ENCODE measurements at regions not wholly inside any gene's neighbourhood (a gene's known extent, or its start where the extent isn't known, plus 50 kb on each side); places are given as distances from the start of the nearest gene placed in this dataset.

DNA sequence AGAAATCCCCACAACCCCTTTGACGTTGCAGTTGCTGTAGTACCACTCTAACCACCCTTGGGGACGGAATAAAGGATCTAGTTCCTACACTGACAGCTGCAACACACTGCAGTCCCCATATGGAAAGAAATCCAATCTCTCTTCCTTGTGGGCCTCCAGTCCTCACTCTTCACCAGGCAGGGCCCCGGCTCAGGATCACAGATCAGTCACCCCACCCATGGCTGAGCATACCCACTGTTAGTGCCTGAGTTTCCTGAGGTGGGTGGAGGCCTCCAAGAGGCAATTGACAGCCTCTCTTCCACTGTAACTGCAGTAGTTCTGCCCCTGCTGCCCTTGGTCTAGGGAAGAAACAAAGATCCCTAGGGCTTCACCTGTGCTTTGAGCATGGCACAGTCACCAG lies 670.0 kb upstream of the CDH2 start:
- Histone ChIP-seq H3K36me3 (ENCODE audit: control insufficient read depth, insufficient read depth, low read length) (no peaks in the 10 kb centered on the region), H3K4me3 (replicated peaks; ENCODE audit: low read depth, low read length) (no peak overlapping the region), H3K27me3 (replicated peaks; ENCODE audit: control insufficient read depth, insufficient read depth, low read length) (no peaks in the 10 kb centered on the region)
- DNase-seq (ENCODE audit: extremely low read depth, insufficient read length), result no peak
- TF ChIP-seq, protein P1, sequence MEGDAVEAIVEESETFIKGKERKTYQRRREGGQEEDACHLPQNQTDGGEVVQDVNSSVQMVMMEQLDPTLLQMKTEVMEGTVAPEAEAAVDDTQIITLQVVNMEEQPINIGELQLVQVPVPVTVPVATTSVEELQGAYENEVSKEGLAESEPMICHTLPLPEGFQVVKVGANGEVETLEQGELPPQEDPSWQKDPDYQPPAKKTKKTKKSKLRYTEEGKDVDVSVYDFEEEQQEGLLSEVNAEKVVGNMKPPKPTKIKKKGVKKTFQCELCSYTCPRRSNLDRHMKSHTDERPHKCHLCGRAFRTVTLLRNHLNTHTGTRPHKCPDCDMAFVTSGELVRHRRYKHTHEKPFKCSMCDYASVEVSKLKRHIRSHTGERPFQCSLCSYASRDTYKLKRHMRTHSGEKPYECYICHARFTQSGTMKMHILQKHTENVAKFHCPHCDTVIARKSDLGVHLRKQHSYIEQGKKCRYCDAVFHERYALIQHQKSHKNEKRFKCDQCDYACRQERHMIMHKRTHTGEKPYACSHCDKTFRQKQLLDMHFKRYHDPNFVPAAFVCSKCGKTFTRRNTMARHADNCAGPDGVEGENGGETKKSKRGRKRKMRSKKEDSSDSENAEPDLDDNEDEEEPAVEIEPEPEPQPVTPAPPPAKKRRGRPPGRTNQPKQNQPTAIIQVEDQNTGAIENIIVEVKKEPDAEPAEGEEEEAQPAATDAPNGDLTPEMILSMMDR (IDR thresholded peaks at IDR 0.05; ENCODE audit: insufficient read depth, low read length, poor library complexity, severe bottlenecking), result no peak

DNA sequence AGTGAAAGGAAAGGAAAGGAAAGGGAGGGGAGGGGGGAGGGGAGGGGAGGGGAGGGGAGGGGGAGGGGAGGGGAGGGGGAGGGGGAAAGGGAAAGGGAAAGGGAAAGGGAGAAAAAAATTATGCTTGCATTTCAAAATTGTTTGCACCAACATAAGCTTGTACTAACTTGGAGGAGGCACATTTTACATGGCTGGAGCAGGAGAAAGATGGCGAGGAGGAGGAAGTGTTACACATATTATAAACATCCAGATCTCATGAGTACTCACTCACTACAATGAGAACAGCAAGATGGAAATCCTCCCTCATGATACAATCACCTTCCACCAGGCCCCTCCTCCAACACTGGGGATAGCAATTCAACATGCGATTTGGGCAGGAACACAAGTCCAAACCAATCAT lies 660.2 kb upstream of the CDH2 start:
- H3K4me3 ChIP-seq (replicated peaks; ENCODE audit: low read depth, low read length), result no peak overlapping the region
- DNase-seq (ENCODE audit: extremely low read depth, insufficient read length), result no peak
- no peaks in the 10 kb centered on the region for H3K36me3 ChIP-seq (ENCODE audit: control insufficient read depth, insufficient read depth, low read length)
- H3K27me3 ChIP-seq (replicated peaks; ENCODE audit: control insufficient read depth, insufficient read depth, low read length), result no peaks in the 10 kb centered on the region
- TF ChIP-seq, protein P1 (IDR thresholded peaks at IDR 0.05; ENCODE audit: insufficient read depth, low read length, poor library complexity, severe bottlenecking), result no peak

DNA sequence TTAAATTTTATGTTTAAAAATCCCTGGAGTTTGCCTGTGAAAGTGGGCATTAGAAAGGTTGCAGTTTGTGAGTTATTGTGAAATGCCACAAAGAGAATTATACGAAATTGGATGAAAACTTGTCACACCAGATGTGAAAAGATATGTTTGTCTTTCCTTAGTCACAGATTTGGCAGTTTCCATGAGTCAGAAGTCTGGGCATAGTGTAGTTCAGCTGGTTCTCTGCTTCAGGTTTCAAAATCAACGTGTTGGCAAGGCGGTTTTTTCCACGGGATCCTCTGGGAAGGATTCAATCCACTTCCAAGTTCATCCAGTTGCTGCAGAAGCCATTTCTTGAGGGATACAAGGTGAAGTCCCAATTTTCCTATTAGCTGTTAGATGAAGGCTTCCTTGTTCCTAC lies 658.0 kb upstream of the CDH2 start:
- no peak for DNase-seq (ENCODE audit: extremely low read depth, insufficient read length)
- Histone ChIP-seq H3K36me3 (ENCODE audit: control insufficient read depth, insufficient read depth, low read length) (no peaks in the 10 kb centered on the region), H3K4me3 (replicated peaks; ENCODE audit: low read depth, low read length) (no peak overlapping the region), H3K27me3 (replicated peaks; ENCODE audit: control insufficient read depth, insufficient read depth, low read length) (no peaks in the 10 kb centered on the region)
- TF ChIP-seq, protein P1 (IDR thresholded peaks at IDR 0.05; ENCODE audit: insufficient read depth, low read length, poor library complexity, severe bottlenecking), result no peak

- TF ChIP-seq, protein P1 (IDR thresholded peaks at IDR 0.05; ENCODE audit: insufficient read depth, low read length, poor library complexity, severe bottlenecking), result no peak
- Histone ChIP-seq H3K4me3 (replicated peaks; ENCODE audit: low read depth, low read length) (no peak overlapping the region), H3K36me3 (ENCODE audit: control insufficient read depth, insufficient read depth, low read length) (no peaks in the 10 kb centered on the region), H3K27me3 (replicated peaks; ENCODE audit: control insufficient read depth, insufficient read depth, low read length) (no peaks in the 10 kb centered on the region)
- DNase-seq (ENCODE audit: extremely low read depth, insufficient read length), result no peak
These were observed 655.0 kb upstream of the CDH2 start for GRCh38 chr18:28831908-28832307.

GRCh38 chr18:28831476-28831875 lies 654.5 kb upstream of the CDH2 start:
- TF ChIP-seq, protein P1 (IDR thresholded peaks at IDR 0.05; ENCODE audit: insufficient read depth, low read length, poor library complexity, severe bottlenecking), result no peak
- no peak for DNase-seq (ENCODE audit: extremely low read depth, insufficient read length)
- no peaks in the 10 kb centered on the region for H3K27me3 ChIP-seq (replicated peaks; ENCODE audit: control insufficient read depth, insufficient read depth, low read length)
- no peaks in the 10 kb centered on the region for H3K36me3 ChIP-seq (ENCODE audit: control insufficient read depth, insufficient read depth, low read length)
- no peak overlapping the region for H3K4me3 ChIP-seq (replicated peaks; ENCODE audit: low read depth, low read length)

DNA sequence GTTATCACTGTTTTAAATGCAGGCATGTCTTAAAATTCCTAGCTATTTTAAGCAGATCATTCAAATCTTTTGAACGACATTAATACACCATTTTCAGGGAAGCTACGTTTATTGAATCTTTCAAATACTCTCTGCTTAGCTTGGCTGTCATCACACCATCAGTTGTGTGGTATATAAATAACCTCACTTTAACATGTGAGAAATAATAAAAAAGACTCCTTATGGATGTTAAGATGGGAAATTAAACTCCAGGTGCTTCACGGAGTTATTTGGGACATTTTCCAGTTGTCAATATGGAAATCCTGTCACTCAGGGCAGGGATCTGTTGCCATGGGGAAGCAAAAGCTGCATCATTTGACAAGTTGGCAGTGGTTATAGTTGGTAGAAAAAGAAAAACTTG lies 649.2 kb upstream of the CDH2 start:
- Histone ChIP-seq H3K27me3 (replicated peaks; ENCODE audit: control insufficient read depth, insufficient read depth, low read length) (no peaks in the 10 kb centered on the region), H3K4me3 (replicated peaks; ENCODE audit: low read depth, low read length) (no peak overlapping the region), H3K36me3 (ENCODE audit: control insufficient read depth, insufficient read depth, low read length) (no peaks in the 10 kb centered on the region)
- no peak for DNase-seq (ENCODE audit: extremely low read depth, insufficient read length)
- TF ChIP-seq, protein P1 (IDR thresholded peaks at IDR 0.05; ENCODE audit: insufficient read depth, low read length, poor library complexity, severe bottlenecking), result no peak
